ENCODE measurements at regions not wholly inside any gene's neighbourhood (a gene's known extent, or its start where the extent isn't known, plus 50 kb on each side); places are given as distances from the start of the nearest gene placed in this dataset.

GRCh38 chr16:66190411-66190810 lies 176.1 kb upstream of the CDH5 start:
- ATAC-seq, result no peak
- H3K4me3 Mint-ChIP-seq, result no peak overlapping the region
- TF ChIP-seq KAT7 (CRISPR knock-in tag; IDR thresholded peaks at IDR 0.05; ENCODE audit: borderline replicate concordance) (no peak), HMGXB4 (CRISPR knock-in tag; IDR thresholded peaks at IDR 0.05) (no peak), JAZF1 (CRISPR knock-in tag; IDR thresholded peaks at IDR 0.05) (no peak), FOXK1 (CRISPR knock-in tag; IDR thresholded peaks at IDR 0.05) (no peak), GABPB1 (CRISPR knock-in tag; IDR thresholded peaks at IDR 0.05) (no peak), ATF2 (CRISPR knock-in tag; IDR thresholded peaks at IDR 0.05; ENCODE audit: borderline replicate concordance, low read depth) (no peak), MYBL2 (CRISPR knock-in tag; IDR thresholded peaks at IDR 0.05) (no peak), PREB (CRISPR knock-in tag; IDR thresholded peaks at IDR 0.05; ENCODE audit: borderline replicate concordance) (no peak), MLX (CRISPR knock-in tag; IDR thresholded peaks at IDR 0.05) (no peak), CREB1 (CRISPR knock-in tag; IDR thresholded peaks at IDR 0.05) (no peak), USF2 (CRISPR knock-in tag; IDR thresholded peaks at IDR 0.05) (no peak), TEAD4 (CRISPR knock-in tag; IDR thresholded peaks at IDR 0.05) (no peak), USF1 (CRISPR knock-in tag; IDR thresholded peaks at IDR 0.05) (no peak), NFE2L1 (CRISPR knock-in tag; IDR thresholded peaks at IDR 0.05) (no peak), PRRX2 (CRISPR knock-in tag; IDR thresholded peaks at IDR 0.05) (no peak), ZMAT4 (CRISPR knock-in tag; IDR thresholded peaks at IDR 0.05) (no peak), FOXP1 (CRISPR knock-in tag; IDR thresholded peaks at IDR 0.05; ENCODE audit: borderline replicate concordance) (no peak), ARID4B (CRISPR knock-in tag; IDR thresholded peaks at IDR 0.05; ENCODE audit: borderline replicate concordance) (no peak), CBFB (CRISPR knock-in tag; IDR thresholded peaks at IDR 0.05; ENCODE audit: low read depth) (no peak), E2F4 (CRISPR knock-in tag; IDR thresholded peaks at IDR 0.05; ENCODE audit: borderline replicate concordance, low read depth) (no peak)

More at GRCh38 chr16:66190411-66190810, 176.1 kb upstream of the CDH5 start:
- Mint-ChIP-seq H3K36me3 (no peaks in the 10 kb centered on the region), H3K27ac (no peak overlapping the region), H3K27me3 (ENCODE audit: low read depth) (peaks cover 3% of the 10 kb centered on the region; the same call in 1 of the 2 replicates), H3K9me3 (peaks cover 8% of the 10 kb centered on the region), H3K4me1 (peaks cover 12% of the 10 kb centered on the region)
- ChIA-PET POLR2A (interaction anchor here (0.7 kb wide), 1 partner anchor 53 kb away, joined by 3 read pairs; no protein-coding TSS in a partner anchor), CTCF (no interaction called here)
- no peak for DNase-seq (ENCODE audit: low spot score)

Data from WTC11 (cell line).